GM12892 (cell line): ENCODE measurements at regions not wholly inside any gene's neighbourhood (a gene's known extent, or its start where the extent isn't known, plus 50 kb on each side); places are given as distances from the start of the nearest gene placed in this dataset.
"Not testable (repeated sequence)": the region's sequence is repeated elsewhere in the genome, so short reads cannot be mapped to it uniquely, and the experiment has no call there.

Experiments
- DNase-seq: peaks from one replicate; pipeline ENCODE4 v3.0.0; 2011; ENCODE audit not compliant: insufficient read length
- FAIRE-seq: peaks from 2 replicates; lab custom pipeline; 2011; peaks lifted over from hg19 to GRCh38; lab: Jason Lieb, UNC
- POLR2A ChIP-seq: IDR thresholded peaks from 2 replicates; pipeline ENCODE4 v1.6.1; 2011; ENCODE audit warnings: low read depth, low read length, control low read depth
- POLR2AphosphoS5 ChIP-seq: IDR thresholded peaks from 2 replicates; pipeline ENCODE4 v1.6.1; 2011; ENCODE audit warnings: low read depth, low read length, control low read depth
- TAF1 ChIP-seq: IDR thresholded peaks from 2 replicates; pipeline ENCODE4 v1.6.1; 2011; ENCODE audit warnings: low read depth, mild to moderate bottlenecking, control low read depth, low read length, borderline replicate concordance

GRCh38 chr6:165769401-165769800 lies 106.4 kb upstream of the PDE10A start:
- TF ChIP-seq POLR2A (no peak), POLR2AphosphoS5 (no peak), TAF1 (no peak)
- no peak for DNase-seq
- FAIRE-seq, result no peak

- FAIRE-seq, result no peak
- TF ChIP-seq POLR2AphosphoS5 (no peak), POLR2A (no peak), TAF1 (no peak)
These were observed 105.9 kb upstream of the PDE10A start for GRCh38 chr6:165768961-165769360.

GRCh38 chr6:165767228-165767627 lies 104.2 kb upstream of the PDE10A start:
- TF ChIP-seq TAF1 (no peak), POLR2AphosphoS5 (no peak), POLR2A (no peak)
- FAIRE-seq (no peak), DNase-seq (no peak)

More at GRCh38 chr6:165768961-165769360, 105.9 kb upstream of the PDE10A start:
- no peak for DNase-seq

- TF ChIP-seq TAF1 (no peak), POLR2AphosphoS5 (no peak), POLR2A (no peak)
- no peak for FAIRE-seq
- no peak for DNase-seq
These were observed 103.4 kb upstream of the PDE10A start for GRCh38 chr6:165766457-165766856.

- no peak for DNase-seq
- no peak for FAIRE-seq
- TF ChIP-seq TAF1 (no peak), POLR2A (no peak), POLR2AphosphoS5 (no peak)
These were observed 103.0 kb upstream of the PDE10A start for GRCh38 chr6:165766026-165766425.

- DNase-seq, FAIRE-seq: not testable (repeated sequence)
These were observed 102.2 kb upstream of the PDE10A start for GRCh38 chr6:165765256-165765655.

- FAIRE-seq (no peak), DNase-seq (no peak)
- TF ChIP-seq POLR2A (no peak), TAF1 (no peak), POLR2AphosphoS5 (no peak)
These were observed 99.8 kb upstream of the PDE10A start for GRCh38 chr6:165762876-165763275.

GRCh38 chr6:165762125-165762524 lies 99.1 kb upstream of the PDE10A start:
- DNase-seq (no peak), FAIRE-seq (no peak)
- TF ChIP-seq POLR2AphosphoS5 (no peak), TAF1 (no peak), POLR2A (no peak)

- TF ChIP-seq TAF1, result no peak
- TF ChIP-seq POLR2AphosphoS5, result no peak
- no peak for TF ChIP-seq POLR2A
- FAIRE-seq, result no peak
- DNase-seq, result no peak
These were observed 97.8 kb upstream of the PDE10A start for GRCh38 chr6:165760803-165761185.

- TF ChIP-seq TAF1, result no peak
- no peak for TF ChIP-seq POLR2A
- TF ChIP-seq POLR2AphosphoS5, result no peak
- DNase-seq (no peak), FAIRE-seq (no peak)
These were observed 97.2 kb upstream of the PDE10A start for GRCh38 chr6:165760126-165760802.

- TF ChIP-seq POLR2AphosphoS5 (no peak), POLR2A (no peak), TAF1 (no peak)
- DNase-seq (no peak), FAIRE-seq (no peak)
These were observed 95.4 kb upstream of the PDE10A start for GRCh38 chr6:165758441-165758840.

- FAIRE-seq, result no peak
- TF ChIP-seq POLR2A, result no peak
- no peak for TF ChIP-seq POLR2AphosphoS5
- TF ChIP-seq TAF1, result no peak
- DNase-seq, result no peak
These were observed 92.5 kb upstream of the PDE10A start for GRCh38 chr6:165755583-165755982.
